ENCODE measurements at regions not wholly inside any gene's neighbourhood (a gene's known extent, or its start where the extent isn't known, plus 50 kb on each side); places are given as distances from the start of the nearest gene placed in this dataset.

- no peak for DNase-seq
- intact Hi-C loops (cut with DNase I), result no loop called here
These were observed 318.0 kb upstream of the PUM3 start for GRCh38 chr9:3161912-3162311.

DNA sequence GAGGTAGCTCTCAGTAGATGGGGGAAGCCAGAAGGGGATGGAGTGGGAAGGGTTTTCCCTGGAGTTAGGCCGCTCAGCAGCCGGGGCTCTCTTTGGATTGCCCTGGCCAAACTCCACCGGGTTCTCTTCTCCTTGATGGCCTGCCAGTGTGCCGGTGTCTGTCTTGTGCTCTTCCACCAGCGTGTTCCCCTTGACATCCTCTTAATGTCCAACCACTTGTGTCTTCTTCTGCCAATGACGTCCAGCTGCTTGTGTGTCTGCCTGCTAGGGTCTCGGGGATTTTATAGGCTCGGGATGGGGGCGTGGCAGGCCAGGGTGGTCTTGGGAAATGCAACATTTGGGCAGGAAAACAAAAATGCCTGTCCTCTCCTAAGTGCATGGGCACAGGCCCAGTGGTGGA, 313.1 kb upstream of the PUM3 start:
- DNase-seq, result no peak
- intact Hi-C loops (cut with DNase I), result no loop called here

GRCh38 chr9:3151672-3152576, 308.0 kb upstream of the PUM3 start:
- intact Hi-C loops (cut with DNase I), result no loop called here
- no peak for DNase-seq

- no peak for DNase-seq
- intact Hi-C loops (cut with DNase I), result no loop called here
These were observed 306.2 kb upstream of the PUM3 start for GRCh38 chr9:3150074-3150473.

- intact Hi-C loops (cut with DNase I), result no loop called here
- no peak for DNase-seq
These were observed 294.6 kb upstream of the PUM3 start for GRCh38 chr9:3138231-3139229.

DNA sequence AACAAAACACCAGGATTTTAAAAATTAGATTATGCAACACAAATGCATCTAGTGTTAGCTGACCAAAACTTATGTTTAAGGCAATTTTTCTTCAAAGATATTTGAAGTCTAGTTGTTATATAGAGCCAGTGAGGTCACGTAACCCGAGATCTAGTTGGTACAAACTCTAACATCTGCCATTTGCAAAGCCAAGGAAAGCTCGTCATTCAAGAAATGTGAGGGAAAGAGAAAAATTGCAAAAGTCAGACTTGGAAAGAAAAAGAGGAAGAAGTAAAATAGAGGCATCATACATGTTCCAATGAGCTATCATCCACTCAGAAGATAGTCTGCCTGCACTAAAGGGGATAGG, 293.4 kb upstream of the PUM3 start:
- intact Hi-C loops (cut with DNase I), result no loop called here
- no peak for DNase-seq

- DNase-seq, result no peak
- intact Hi-C loops (cut with DNase I), result no loop called here
These were observed 292.9 kb upstream of the PUM3 start for GRCh38 chr9:3136686-3137346.

DNA sequence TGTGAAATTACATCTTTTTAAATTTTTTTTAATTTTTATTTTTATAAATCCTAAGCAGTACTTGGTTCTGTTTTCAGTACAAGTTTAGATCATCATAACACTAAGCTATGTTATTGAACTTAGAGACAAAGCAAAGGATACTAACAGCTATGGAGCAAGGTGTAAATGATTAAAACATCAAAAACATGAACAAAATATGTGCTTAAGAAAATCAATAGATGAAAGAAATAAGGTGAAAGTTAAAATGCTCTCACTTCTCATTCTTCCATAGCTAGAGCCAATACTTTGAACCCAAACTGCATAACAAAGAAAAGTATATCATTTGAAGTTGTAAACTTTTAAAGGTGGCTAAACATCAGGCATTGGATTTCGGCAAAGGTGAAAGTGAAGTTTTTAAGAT, 292.3 kb upstream of the PUM3 start:
- intact Hi-C loops (cut with DNase I), result no loop called here
- no peak for DNase-seq

DNA sequence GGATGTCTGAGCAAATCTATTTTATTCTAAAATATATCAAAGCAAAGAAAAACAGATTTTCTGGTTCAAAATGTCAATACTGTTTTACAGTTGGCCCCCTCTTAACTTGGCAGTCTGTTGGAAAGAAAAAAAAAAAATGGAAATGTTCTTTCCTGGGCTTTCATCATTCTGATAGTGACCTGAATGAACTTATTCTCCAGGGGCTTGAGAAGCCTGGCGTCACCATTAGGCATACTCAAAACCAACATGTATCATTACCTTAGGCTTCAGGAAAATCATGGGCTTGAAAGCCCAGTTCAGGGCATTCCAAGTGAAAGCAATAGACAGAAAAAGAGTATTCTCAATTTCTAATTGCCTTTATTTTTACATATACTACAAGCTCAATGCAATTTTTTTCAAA, 283.7 kb upstream of the PUM3 start:
- DNase-seq, result no peak
- intact Hi-C loops (cut with DNase I), result no loop called here

DNA sequence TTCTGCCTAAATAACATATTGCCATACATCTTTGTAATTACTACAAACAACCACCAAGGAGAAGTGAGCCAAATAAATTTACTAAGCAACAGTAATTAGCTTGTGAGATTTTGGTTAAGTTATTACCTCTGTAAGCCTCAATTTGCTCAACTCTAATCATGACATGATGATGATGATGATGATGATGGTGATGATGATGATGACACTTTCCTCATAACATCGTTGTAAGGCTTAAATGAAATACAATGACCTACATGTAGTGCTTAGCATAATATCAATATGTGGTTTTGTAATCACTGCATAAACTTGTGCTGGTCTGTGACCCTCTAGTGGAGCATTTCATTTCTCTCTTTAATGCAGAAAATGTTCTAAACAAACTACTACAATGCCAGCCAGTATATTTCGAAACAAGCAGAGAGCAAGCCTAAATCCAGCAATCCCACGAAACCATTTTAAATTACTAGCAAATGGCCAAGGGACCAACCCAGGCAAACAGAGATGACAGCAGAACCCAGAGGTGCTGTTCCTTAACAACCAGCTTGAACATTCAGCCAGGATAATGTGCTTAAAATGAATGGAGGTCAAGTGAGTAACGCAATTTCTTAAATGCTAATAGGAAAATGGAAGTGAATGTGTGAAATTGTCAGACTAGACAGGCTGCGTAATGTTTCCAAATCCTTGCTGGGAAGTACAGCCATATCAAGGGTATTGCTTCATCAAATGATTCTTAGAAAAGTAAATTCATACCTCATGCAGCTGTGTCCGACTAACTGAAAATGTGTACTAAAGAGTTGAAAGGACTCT, 281.9 kb upstream of the PUM3 start:
- DNase-seq, result no peak
- intact Hi-C loops (cut with DNase I), result no loop called here

DNA sequence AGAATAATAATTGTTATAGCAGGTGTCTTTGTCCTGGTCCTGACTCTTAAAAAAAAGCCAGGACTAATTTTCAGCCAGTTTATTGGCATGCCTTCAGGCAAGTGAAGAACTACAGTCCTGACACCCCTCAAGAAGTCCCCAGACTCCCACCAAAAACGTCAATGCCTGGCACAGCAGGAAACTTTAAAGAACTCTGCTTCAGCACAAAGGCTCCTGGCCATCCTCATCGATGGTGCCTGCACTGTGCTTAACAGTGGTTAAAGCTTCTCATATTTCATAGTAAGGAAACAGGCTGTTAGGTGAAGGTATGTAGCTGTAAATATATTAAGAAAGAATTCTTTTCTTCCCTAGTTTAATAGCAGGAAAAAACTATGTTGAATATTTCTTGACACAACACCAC, 280.1 kb upstream of the PUM3 start:
- intact Hi-C loops (cut with DNase I), result no loop called here
- DNase-seq, result no peak

- intact Hi-C loops (cut with DNase I), result no loop called here
- no peak for DNase-seq
These were observed 274.2 kb upstream of the PUM3 start for GRCh38 chr9:3118081-3118480.

- intact Hi-C loops (cut with DNase I), result no loop called here
- no peak for DNase-seq
These were observed 255.8 kb upstream of the PUM3 start for GRCh38 chr9:3099646-3100045.

DNA sequence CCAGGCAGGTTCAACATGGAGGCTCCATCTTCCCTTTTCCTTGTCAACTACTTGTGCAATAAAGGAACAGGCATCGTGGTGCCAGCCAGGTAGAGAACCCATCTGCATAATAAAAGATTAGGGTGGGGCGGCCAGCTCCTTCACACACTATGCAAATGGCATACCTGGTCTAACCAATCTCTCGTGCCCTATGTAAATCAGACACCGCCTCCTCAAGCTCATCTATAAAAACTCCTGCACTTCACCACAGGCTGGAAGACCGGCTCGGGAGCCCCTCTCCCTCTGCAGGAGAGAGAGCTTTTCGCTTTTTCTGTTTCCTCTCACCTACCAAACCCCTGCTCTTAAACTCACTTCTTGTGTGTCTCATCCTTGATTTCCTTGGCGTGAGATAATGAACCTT, 244.3 kb upstream of the PUM3 start:
- intact Hi-C loops (cut with DNase I), result no loop called here
- DNase-seq, result no peak

DNA sequence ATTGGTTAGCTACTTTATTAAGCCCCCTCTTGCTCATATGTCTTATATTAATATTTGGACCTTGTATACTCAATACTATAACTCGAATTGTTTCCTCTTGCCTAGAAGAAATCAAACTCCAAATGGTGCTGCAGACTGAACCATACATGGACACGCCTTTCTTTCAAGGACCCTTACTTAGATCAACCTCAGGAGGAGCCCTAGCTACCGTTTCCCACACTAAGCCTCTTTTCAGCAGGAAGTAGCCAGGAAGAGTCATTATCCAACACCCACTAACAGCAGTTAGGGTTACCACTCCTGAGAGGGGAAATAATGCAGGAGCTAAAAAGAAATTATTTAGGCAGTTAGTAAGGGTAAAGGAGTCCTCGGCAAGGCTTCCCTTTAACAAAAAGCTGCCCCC, 243.8 kb upstream of the PUM3 start:
- intact Hi-C loops (cut with DNase I), result no loop called here
- DNase-seq, result no peak

- DNase-seq, result no peak
- intact Hi-C loops (cut with DNase I), result no loop called here
These were observed 237.1 kb upstream of the PUM3 start for GRCh38 chr9:3080951-3081350.

DNA sequence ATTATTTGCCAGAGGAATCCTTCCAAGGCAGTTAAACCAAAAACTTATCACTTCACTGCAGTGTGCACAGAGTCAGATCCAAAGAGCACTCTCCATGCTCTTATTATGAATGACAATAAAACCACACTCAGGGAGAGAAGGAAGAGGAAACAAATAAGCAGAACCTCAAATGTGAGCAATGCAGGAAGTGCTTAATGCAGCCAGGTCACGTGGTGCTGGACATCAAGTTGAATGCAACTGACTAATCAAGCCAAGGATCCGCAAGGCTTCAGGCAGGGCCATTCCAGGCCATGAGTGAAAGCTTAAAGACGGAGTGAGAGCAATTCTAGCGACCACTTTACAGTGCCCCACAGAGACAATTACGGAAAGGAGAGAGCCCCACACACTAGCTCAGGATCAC, 230.4 kb upstream of the PUM3 start:
- no peak for DNase-seq
- intact Hi-C loops (cut with DNase I), result no loop called here

- intact Hi-C loops (cut with DNase I), result no loop called here
- DNase-seq, result no peak
These were observed 222.7 kb upstream of the PUM3 start for GRCh38 chr9:3066591-3066990.

- DNase-seq, result no peak
These were observed 216.0 kb upstream of the PUM3 start for GRCh38 chr9:3059781-3060468.

DNA sequence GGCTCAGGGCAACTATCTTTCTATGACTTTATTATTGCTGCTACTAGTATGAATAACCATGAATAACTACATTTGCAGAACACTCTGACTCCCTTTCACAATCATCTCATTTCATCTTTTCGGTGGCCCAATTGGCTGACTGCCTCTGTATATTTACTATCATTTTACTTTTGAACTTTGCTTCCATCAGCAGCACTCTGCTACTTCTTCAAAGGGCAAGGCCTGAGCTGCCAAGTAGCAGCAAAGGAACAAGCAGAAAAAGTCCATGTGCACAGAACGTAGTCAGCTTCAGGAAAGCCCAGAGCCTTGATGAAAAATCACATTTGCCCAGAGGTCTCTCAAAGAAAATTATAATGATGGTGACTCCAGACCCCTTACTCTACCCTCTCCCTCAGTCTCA, 214.5 kb upstream of the PUM3 start:
- no peak for DNase-seq
- intact Hi-C loops (cut with DNase I), result no loop called here

More at GRCh38 chr9:3059781-3060468, 216.0 kb upstream of the PUM3 start:
- intact Hi-C loops (cut with DNase I), result no loop called here
